Progenitor cell of endocrine pancreas (in vitro differentiated cells): ENCODE measurements at regions not wholly inside any gene's neighbourhood (a gene's known extent, or its start where the extent isn't known, plus 50 kb on each side); places are given as distances from the start of the nearest gene placed in this dataset.

Source experiments
- DNase-seq: peaks from one replicate; pipeline ENCODE4 v3.0.0; 2021; ENCODE audit warnings: low spot score; ENCODE audit not compliant: unreplicated experiment
- H3K27ac Mint-ChIP-seq: 2 replicates; pipeline ENCODE4 v1.8.0; 2021; ENCODE audit warnings: mild to moderate bottlenecking, moderate library complexity, mixed read lengths
- H3K27me3 Mint-ChIP-seq: 2 replicates; pipeline ENCODE4 v1.8.0; 2021; ENCODE audit warnings: mixed read lengths
- H3K36me3 Mint-ChIP-seq: 2 replicates; pipeline ENCODE4 v1.8.0; 2022; ENCODE audit warnings: mixed read lengths; ENCODE audit not compliant: insufficient read depth
- H3K4me1 Mint-ChIP-seq: 2 replicates; pipeline ENCODE4 v1.8.0; 2021; ENCODE audit warnings: low read depth, mixed read lengths
- H3K4me3 Mint-ChIP-seq: 2 replicates; pipeline ENCODE4 v1.8.0; 2021; ENCODE audit warnings: low read depth, mild to moderate bottlenecking, moderate library complexity, mixed read lengths
- H3K9me3 Mint-ChIP-seq: 2 replicates; pipeline ENCODE4 v1.8.0; 2021; ENCODE audit warnings: low read depth, mixed read lengths
- TF ChIP-seq, protein P1 (sequence below): fragments of 200-600 bp; sonication (generic); IDR thresholded peaks from one replicate; pipeline ENCODE4 v1.5.0; 2021; ENCODE audit warnings: antibody characterized with exemption, mild to moderate bottlenecking; ENCODE audit not compliant: unreplicated experiment

DNA sequence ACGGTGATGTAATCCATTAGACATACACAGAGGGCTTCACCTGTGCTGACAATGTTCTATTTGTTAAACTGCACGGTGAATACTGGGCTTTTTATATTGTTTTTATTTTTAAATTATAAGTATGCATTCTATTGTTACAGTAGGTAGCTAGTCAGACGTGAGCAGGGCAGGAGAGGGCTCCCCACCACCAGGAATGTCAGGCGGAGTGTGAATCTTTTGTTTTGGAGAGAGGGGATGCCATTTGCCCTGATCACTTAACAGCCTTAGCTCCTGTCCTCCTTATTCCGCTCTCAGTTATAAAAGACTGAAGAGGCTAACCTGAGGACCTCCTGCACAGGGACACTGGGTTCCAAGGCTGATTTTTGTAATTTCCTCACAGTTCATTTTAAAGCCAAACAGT, 151.6 kb upstream of the TAPT1 start:
- Mint-ChIP-seq H3K27ac (no peak overlapping the region), H3K4me1 (no peaks in the 10 kb centered on the region), H3K27me3 (no peaks in the 10 kb centered on the region), H3K9me3 (no peaks in the 10 kb centered on the region), H3K4me3 (no peak overlapping the region), H3K36me3 (no peaks in the 10 kb centered on the region)
- no peak for DNase-seq
- TF ChIP-seq, protein P1, sequence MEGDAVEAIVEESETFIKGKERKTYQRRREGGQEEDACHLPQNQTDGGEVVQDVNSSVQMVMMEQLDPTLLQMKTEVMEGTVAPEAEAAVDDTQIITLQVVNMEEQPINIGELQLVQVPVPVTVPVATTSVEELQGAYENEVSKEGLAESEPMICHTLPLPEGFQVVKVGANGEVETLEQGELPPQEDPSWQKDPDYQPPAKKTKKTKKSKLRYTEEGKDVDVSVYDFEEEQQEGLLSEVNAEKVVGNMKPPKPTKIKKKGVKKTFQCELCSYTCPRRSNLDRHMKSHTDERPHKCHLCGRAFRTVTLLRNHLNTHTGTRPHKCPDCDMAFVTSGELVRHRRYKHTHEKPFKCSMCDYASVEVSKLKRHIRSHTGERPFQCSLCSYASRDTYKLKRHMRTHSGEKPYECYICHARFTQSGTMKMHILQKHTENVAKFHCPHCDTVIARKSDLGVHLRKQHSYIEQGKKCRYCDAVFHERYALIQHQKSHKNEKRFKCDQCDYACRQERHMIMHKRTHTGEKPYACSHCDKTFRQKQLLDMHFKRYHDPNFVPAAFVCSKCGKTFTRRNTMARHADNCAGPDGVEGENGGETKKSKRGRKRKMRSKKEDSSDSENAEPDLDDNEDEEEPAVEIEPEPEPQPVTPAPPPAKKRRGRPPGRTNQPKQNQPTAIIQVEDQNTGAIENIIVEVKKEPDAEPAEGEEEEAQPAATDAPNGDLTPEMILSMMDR = no peak

DNA sequence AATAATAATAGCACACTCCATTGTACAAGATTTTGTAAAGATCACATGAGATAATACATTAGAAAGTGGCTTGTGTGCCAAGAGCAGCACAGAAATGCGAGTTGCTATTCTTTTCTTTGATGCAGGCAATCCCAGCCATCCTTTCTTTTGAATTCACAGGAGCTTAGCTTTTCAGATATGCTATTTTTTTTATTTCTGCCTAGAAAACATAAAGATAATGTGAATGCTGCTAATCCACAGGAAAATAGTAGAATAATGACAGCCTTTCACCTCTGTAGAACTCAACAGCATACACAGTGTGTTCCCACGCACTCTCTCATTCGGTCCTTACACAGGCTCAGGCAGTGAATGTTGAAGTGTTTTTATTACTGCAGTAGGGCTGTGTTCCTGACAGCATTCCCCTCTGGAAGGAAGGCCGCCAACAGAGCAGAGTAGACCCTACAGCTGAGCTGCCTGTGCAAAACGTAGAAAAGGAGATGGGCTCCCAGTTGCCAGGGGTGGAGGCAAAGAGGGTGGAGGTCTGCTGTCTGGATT, 138.8 kb upstream of the TAPT1 start:
- DNase-seq = no peak
- Mint-ChIP-seq H3K27ac (no peak overlapping the region), H3K36me3 (no peaks in the 10 kb centered on the region), H3K27me3 (no peaks in the 10 kb centered on the region), H3K4me3 (no peak overlapping the region), H3K4me1 (peaks cover 3% of the 10 kb centered on the region), H3K9me3 (peaks cover 10% of the 10 kb centered on the region)
- TF ChIP-seq, protein P1 = no peak

DNA sequence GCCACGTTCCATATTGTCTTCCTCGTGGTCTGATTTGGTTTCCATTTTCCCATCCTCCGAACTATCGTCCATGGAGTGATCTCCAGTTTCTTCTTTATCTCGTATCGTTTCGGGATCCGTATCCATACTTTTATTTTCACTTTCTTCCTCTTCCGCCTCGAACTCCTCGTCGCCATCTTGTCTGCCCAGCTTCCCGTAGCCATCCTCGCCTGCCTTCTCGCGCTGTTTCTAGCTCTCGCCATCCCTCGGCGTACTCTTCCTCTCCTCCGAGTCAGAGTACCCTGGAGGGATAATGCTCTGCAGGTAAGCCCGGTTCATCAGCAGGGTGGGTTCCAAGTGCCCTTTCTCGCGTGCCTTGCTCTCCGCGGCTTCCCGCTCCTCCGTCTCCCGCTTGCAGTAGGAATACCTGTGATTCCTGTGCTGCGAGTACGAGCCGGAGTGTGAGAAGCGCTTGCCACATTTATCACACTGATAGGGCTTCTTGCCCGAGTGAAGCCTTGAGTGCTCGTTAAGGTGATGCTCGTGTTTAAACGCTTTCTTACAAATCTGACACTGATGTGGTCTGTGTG, 134.5 kb upstream of the TAPT1 start:
- Mint-ChIP-seq H3K4me3 (no peak overlapping the region), H3K4me1 (peaks cover under 1% of the 10 kb centered on the region), H3K9me3 (peaks cover 10% of the 10 kb centered on the region), H3K27ac (no peak overlapping the region), H3K36me3 (no peaks in the 10 kb centered on the region), H3K27me3 (peaks cover 4% of the 10 kb centered on the region)
- TF ChIP-seq, protein P1 = no peak
- no peak for DNase-seq

DNA sequence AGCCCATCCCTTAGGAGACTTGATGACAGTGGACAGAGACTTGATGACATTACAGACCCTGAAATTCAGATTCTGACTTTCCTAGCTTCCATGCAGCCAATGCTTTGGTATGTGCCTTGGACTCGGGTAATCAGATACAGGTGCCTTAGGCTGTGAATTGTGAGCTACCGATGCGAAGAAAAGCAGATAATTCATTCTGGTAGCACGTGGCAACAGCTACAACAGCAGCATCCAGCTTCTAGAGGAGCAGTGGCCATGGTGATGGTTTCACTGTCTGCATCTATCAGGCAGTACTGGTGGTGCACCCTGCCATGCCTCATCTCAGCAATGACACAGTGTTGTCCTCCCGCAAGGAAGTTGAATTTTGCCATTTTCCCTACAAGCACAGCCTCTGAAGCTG, 126.9 kb upstream of the TAPT1 start:
- Mint-ChIP-seq H3K27me3 (peaks cover 29% of the 10 kb centered on the region), H3K4me3 (no peak overlapping the region), H3K27ac (no peak overlapping the region), H3K4me1 (peaks cover 8% of the 10 kb centered on the region), H3K9me3 (no peaks in the 10 kb centered on the region), H3K36me3 (no peaks in the 10 kb centered on the region)
- TF ChIP-seq, protein P1 = no peak
- DNase-seq = no peak

DNA sequence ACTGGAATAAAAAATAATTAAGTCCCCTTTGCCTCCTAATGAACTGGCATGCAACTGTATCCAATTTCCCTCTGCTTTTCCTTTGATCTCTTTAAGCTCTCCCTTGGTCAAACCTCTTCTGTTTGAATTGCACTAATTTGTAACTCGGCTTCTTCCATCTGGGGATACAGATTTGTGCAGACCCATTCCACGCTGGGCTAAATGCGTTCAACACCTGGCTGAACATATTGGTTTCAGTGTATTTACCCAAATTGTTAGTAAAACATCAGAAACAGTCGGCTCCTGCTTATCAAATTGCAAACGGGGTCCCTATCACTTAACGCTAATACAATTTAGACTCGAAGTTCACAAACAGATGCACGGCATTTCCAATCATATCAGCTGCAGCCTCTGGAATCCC, 124.9 kb upstream of the TAPT1 start:
- Mint-ChIP-seq H3K4me1 (peaks cover 8% of the 10 kb centered on the region), H3K36me3 (no peaks in the 10 kb centered on the region), H3K9me3 (no peaks in the 10 kb centered on the region), H3K27me3 (peaks cover 28% of the 10 kb centered on the region), H3K27ac (no peak overlapping the region), H3K4me3 (no peak overlapping the region)
- no peak for DNase-seq
- TF ChIP-seq, protein P1 = no peak
